ENCODE measurements at regions not wholly inside any gene's neighbourhood (a gene's known extent, or its start where the extent isn't known, plus 50 kb on each side); places are given as distances from the start of the nearest gene placed in this dataset.

GRCh38 chr4:35342833-35343232 is 901.5 kb downstream of the ARAP2 start:
- Mint-ChIP-seq H3K27ac (no peak overlapping the region), H3K4me3 (no peak overlapping the region), H3K4me1 (no peaks in the 10 kb centered on the region), H3K36me3 (no peaks in the 10 kb centered on the region), H3K27me3 (ENCODE audit: low read depth in 2 of 2) (no peaks in the 10 kb centered on the region), H3K9me3 (peaks cover 6 to 12% of the 10 kb centered on the region in 2 donors)
- no peak overlapping the region for H3K27ac ChIP-seq (ENCODE audit: low read length)
- intact Hi-C loops (cut with micrococcal nuclease) = no loop called here
- no peaks in the 10 kb centered on the region for H3K9me3 ChIP-seq (ENCODE audit: control insufficient read depth, insufficient read depth, low read length)
- TF ChIP-seq CTCF (IDR thresholded peaks at IDR 0.05) = no peak
- no peaks in the 10 kb centered on the region for H3K27me3 ChIP-seq (ENCODE audit: control insufficient read depth, insufficient read depth, low read length)
- H3K36me3 ChIP-seq (ENCODE audit: control insufficient read depth, insufficient read depth, low read length) = no peaks in the 10 kb centered on the region
- H3K4me3 ChIP-seq (ENCODE audit: low read length) = no peak overlapping the region
- 50% methylated on average over 1 of the region's 2 CpGs for WGBS (ENCODE audit: insufficient coverage)
- DNase-seq = no peak
- ATAC-seq = no peak
- no peaks in the 10 kb centered on the region for H3K4me1 ChIP-seq (ENCODE audit: control insufficient read depth, insufficient read depth, low read length)

GRCh38 chr4:35347276-35347675 is 897.0 kb downstream of the ARAP2 start:
- Mint-ChIP-seq H3K4me3 (no peak overlapping the region), H3K36me3 (no peaks in the 10 kb centered on the region), H3K9me3 (peaks cover 12 to 15% of the 10 kb centered on the region in 2 donors), H3K4me1 (no peaks in the 10 kb centered on the region), H3K27ac (no peak overlapping the region), H3K27me3 (ENCODE audit: low read depth in 2 of 2) (no peaks in the 10 kb centered on the region)
- Histone ChIP-seq H3K9me3 (ENCODE audit: control insufficient read depth, insufficient read depth, low read length) (peaks cover 3% of the 10 kb centered on the region), H3K4me3 (ENCODE audit: low read length) (no peak overlapping the region), H3K27me3 (ENCODE audit: control insufficient read depth, insufficient read depth, low read length) (no peaks in the 10 kb centered on the region), H3K4me1 (ENCODE audit: control insufficient read depth, insufficient read depth, low read length) (no peaks in the 10 kb centered on the region), H3K27ac (ENCODE audit: low read length) (no peak overlapping the region), H3K36me3 (ENCODE audit: control insufficient read depth, insufficient read depth, low read length) (no peaks in the 10 kb centered on the region)
- ATAC-seq (no peak), DNase-seq (no peak)
- TF ChIP-seq CTCF (IDR thresholded peaks at IDR 0.05) = no peak
- WGBS (ENCODE audit: insufficient coverage) = 72% methylated on average over 2 of the region's 2 CpGs
- intact Hi-C loops (cut with micrococcal nuclease) = no loop called here

- TF ChIP-seq CTCF (IDR thresholded peaks at IDR 0.05) = no peak
- no peak overlapping the region for H3K4me3 Mint-ChIP-seq
- no peaks in the 10 kb centered on the region for H3K4me1 Mint-ChIP-seq
- no peaks in the 10 kb centered on the region for H3K36me3 Mint-ChIP-seq
- peaks cover 10 to 15% of the 10 kb centered on the region in 2 donors for H3K9me3 Mint-ChIP-seq
- Histone ChIP-seq H3K4me3 (ENCODE audit: low read length) (no peak overlapping the region), H3K27ac (ENCODE audit: low read length) (no peak overlapping the region), H3K4me1 (ENCODE audit: control insufficient read depth, insufficient read depth, low read length) (no peaks in the 10 kb centered on the region), H3K36me3 (ENCODE audit: control insufficient read depth, insufficient read depth, low read length) (no peaks in the 10 kb centered on the region), H3K27me3 (ENCODE audit: control insufficient read depth, insufficient read depth, low read length) (no peaks in the 10 kb centered on the region), H3K9me3 (ENCODE audit: control insufficient read depth, insufficient read depth, low read length) (no peaks in the 10 kb centered on the region)
- ATAC-seq (no peak), DNase-seq (no peak)
- intact Hi-C loops (cut with micrococcal nuclease) = no loop called here
- no peak overlapping the region for H3K27ac Mint-ChIP-seq
- 86% methylated on average over 3 of the region's 3 CpGs for WGBS (ENCODE audit: insufficient coverage)
- no peaks in the 10 kb centered on the region for H3K27me3 Mint-ChIP-seq (ENCODE audit: low read depth in 2 of 2)
Observed at GRCh38 chr4:35358001-35358584, 886.2 kb downstream of the ARAP2 start.

- Histone ChIP-seq H3K36me3 (ENCODE audit: control insufficient read depth, insufficient read depth, low read length) (no peaks in the 10 kb centered on the region), H3K27ac (ENCODE audit: low read length) (no peak overlapping the region), H3K4me1 (ENCODE audit: control insufficient read depth, insufficient read depth, low read length) (no peaks in the 10 kb centered on the region), H3K27me3 (ENCODE audit: control insufficient read depth, insufficient read depth, low read length) (no peaks in the 10 kb centered on the region), H3K4me3 (ENCODE audit: low read length) (no peak overlapping the region), H3K9me3 (ENCODE audit: control insufficient read depth, insufficient read depth, low read length) (peaks cover 11% of the 10 kb centered on the region)
- no peak for TF ChIP-seq CTCF (IDR thresholded peaks at IDR 0.05)
- DNase-seq (no peak), ATAC-seq (no peak)
- H3K4me1 Mint-ChIP-seq = no peaks in the 10 kb centered on the region
- H3K36me3 Mint-ChIP-seq = no peaks in the 10 kb centered on the region
- no peak overlapping the region for H3K27ac Mint-ChIP-seq
- peaks cover 11 to 19% of the 10 kb centered on the region in 2 donors for H3K9me3 Mint-ChIP-seq
- no peaks in the 10 kb centered on the region for H3K27me3 Mint-ChIP-seq (ENCODE audit: low read depth in 2 of 2)
- WGBS (ENCODE audit: insufficient coverage) = 80% methylated on average over 1 of the region's 1 CpG
- H3K4me3 Mint-ChIP-seq = no peak overlapping the region
- intact Hi-C loops (cut with micrococcal nuclease) = no loop called here
Observed at GRCh38 chr4:35364321-35364870, 879.9 kb downstream of the ARAP2 start.

All from natural killer cell (primary cell).